Epithelial cell of prostate (primary cell): ENCODE measurements at regions not wholly inside any gene's neighbourhood (a gene's known extent, or its start where the extent isn't known, plus 50 kb on each side); places are given as distances from the start of the nearest gene placed in this dataset.
A peak's percentile ranks its signal among the peaks of the same experiment; 100 is the strongest.

Source experiments
- DNase-seq: peaks from one replicate; pipeline ENCODE4 v3.0.0-alpha.2; 2011; ENCODE audit warnings: low read depth, low spot score
- H3K27ac ChIP-seq: fragments of 450-650 bp; 2 replicates; pipeline ENCODE4 v1.5.1; 2017; ENCODE audit warnings: mild to moderate bottlenecking

GRCh38 chr3:150223558-150223957 lies 184.5 kb upstream of the TSC22D2 start:
- H3K27ac ChIP-seq, result no peak overlapping the region
- DNase-seq, result no peak

GRCh38 chr3:150222691-150223489 lies 185.2 kb upstream of the TSC22D2 start:
- no peak for DNase-seq
- H3K27ac ChIP-seq, result no peak overlapping the region

GRCh38 chr3:150221904-150222523 lies 186.1 kb upstream of the TSC22D2 start:
- DNase-seq, result no peak
- no peak overlapping the region for H3K27ac ChIP-seq

- H3K27ac ChIP-seq, result no peak overlapping the region
- DNase-seq, result no peak
Observed at GRCh38 chr3:150220799-150221198, 187.3 kb upstream of the TSC22D2 start.

GRCh38 chr3:150220041-150220440 lies 188.1 kb upstream of the TSC22D2 start:
- H3K27ac ChIP-seq, result no peak overlapping the region
- no peak for DNase-seq

- H3K27ac ChIP-seq, result no peak overlapping the region
- DNase-seq, result no peak
Observed at GRCh38 chr3:150218841-150219240, 189.3 kb upstream of the TSC22D2 start.

GRCh38 chr3:150218236-150218635 lies 189.9 kb upstream of the TSC22D2 start:
- H3K27ac ChIP-seq, result no peak overlapping the region
- no peak for DNase-seq

GRCh38 chr3:150217691-150218090 lies 190.4 kb upstream of the TSC22D2 start:
- H3K27ac ChIP-seq, result no peak overlapping the region
- no peak for DNase-seq

- DNase-seq, result no peak
- H3K27ac ChIP-seq, result no peak overlapping the region
Observed at GRCh38 chr3:150216866-150217600, 191.1 kb upstream of the TSC22D2 start.

- no peak overlapping the region for H3K27ac ChIP-seq
- no peak for DNase-seq
Observed at GRCh38 chr3:150216041-150216811, 191.9 kb upstream of the TSC22D2 start.

- H3K27ac ChIP-seq, result no peak overlapping the region
- DNase-seq, result no peak
Observed at GRCh38 chr3:150215616-150216015, 192.5 kb upstream of the TSC22D2 start.

GRCh38 chr3:150213577-150213976 lies 194.5 kb upstream of the TSC22D2 start:
- no peak for DNase-seq
- no peak overlapping the region for H3K27ac ChIP-seq

- no peak overlapping the region for H3K27ac ChIP-seq
- no peak for DNase-seq
Observed at GRCh38 chr3:150210461-150211110, 197.5 kb upstream of the TSC22D2 start.

GRCh38 chr3:150203273-150203672 lies 204.8 kb upstream of the TSC22D2 start:
- no peak overlapping the region for H3K27ac ChIP-seq
- no peak for DNase-seq

GRCh38 chr3:150202711-150203110 lies 205.4 kb upstream of the TSC22D2 start:
- DNase-seq, result no peak
- no peak overlapping the region for H3K27ac ChIP-seq

GRCh38 chr3:150194957-150195356 lies 213.1 kb upstream of the TSC22D2 start:
- DNase-seq, result no peak
- H3K27ac ChIP-seq, result no peak overlapping the region

GRCh38 chr3:150194513-150194912 lies 213.6 kb upstream of the TSC22D2 start:
- DNase-seq, result no peak
- no peak overlapping the region for H3K27ac ChIP-seq

GRCh38 chr3:150184426-150185071 lies 213.9 kb upstream of the PFN2 start:
- H3K27ac ChIP-seq, result peak overlapping the region; percentile 15
- no peak for DNase-seq

GRCh38 chr3:150183678-150184425 lies 213.2 kb upstream of the PFN2 start:
- DNase-seq, result no peak
- H3K27ac ChIP-seq, result peak overlapping the region; percentile 15
